NCI-H1694 (cell line): ENCODE measurements at regions not wholly inside any gene's neighbourhood (a gene's known extent, or its start where the extent isn't known, plus 50 kb on each side); places are given as distances from the start of the nearest gene placed in this dataset.

ENCODE experiments used
- DNase-seq: peaks from one replicate; lab custom pipeline; 2025; lab: John Stamatoyannopoulos, UW

GRCh38 chr2:225948903-225949302, 549.4 kb downstream of the NYAP2 start:
- no peak for DNase-seq

GRCh38 chr2:225938991-225939390, 539.5 kb downstream of the NYAP2 start:
- no peak for DNase-seq

DNA sequence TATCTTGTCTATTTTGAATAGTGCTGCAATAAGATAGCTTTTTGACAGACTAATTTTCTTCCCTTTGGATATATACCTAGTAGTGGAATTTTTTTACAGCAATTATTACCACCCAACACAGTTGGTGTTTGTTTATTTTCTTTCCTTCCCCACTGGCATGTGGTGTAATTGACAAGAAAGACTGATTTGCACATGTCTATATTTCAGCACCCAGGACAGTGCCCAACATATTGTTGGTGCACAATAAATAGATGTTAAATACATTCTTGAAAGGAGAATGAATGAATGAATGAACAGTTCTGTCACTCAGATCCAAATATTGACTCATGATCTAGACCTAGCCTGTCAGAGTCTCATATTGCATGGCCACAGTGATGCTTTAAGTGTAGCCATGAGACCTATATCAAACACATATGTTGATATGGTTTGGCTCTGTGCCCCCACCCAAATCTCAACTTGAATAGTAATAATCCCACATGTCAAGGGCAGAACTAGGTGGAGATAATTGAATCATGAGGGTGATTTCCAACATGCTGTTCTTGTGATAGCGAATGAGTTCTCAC, 538.2 kb downstream of the NYAP2 start:
- DNase-seq: no peak

DNA sequence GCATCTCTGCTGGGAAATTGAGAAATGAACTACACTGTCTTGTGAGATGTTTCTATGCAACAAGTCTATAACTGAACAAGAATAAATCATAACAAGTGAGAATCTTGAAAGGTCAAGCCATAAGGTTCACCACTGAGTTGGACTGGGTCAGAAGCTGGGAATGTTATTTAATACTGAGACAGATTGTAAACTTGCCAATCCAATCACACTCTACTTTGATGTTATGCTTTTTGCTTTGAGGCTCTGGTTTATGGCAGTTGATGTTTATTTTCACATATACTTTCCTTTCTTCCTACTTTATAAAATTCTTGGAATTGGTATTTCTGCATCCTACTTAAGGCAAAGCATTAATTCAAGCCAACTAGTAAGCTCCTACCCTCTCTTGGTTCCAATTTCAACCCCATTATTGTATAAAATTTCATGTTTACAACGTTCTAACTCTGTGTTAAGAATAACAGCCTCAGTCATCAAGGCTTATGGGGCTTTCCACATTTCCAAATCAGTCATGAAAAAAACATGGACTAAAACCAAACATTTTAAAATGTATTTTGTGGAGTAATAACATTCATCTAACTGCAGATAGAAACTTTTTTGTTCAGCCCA, 533.4 kb downstream of the NYAP2 start:
- no peak for DNase-seq

- DNase-seq: no peak
Measured at GRCh38 chr2:225930687-225931086, 531.2 kb downstream of the NYAP2 start.

DNA sequence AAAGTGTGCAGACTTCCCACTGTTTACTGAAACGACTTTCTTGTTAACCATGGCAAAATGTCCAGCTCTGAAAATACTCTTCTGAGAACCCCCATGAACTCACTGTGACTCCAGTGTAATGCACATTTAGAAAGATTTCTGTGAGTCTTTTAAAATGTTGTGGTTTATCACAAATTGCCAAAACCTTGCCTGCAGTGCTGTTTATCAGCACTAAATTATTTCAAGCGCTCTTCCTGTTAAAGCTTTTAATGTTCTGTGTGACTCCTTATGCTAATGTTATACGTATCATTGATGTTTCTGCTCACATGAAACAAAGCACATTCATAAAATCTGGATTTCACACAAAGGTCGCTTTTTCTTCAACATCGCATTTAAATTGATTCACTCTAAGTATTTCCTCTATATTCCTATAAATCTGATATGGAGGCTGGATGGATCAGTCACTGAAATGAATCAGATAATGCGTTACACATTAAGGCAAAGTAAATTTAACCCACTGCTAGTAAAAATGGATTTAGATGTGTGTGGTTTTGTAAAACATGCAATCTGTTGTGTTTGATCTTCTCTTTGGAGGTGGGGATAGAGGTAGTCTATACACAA, 521.2 kb downstream of the NYAP2 start:
- no peak for DNase-seq

DNA sequence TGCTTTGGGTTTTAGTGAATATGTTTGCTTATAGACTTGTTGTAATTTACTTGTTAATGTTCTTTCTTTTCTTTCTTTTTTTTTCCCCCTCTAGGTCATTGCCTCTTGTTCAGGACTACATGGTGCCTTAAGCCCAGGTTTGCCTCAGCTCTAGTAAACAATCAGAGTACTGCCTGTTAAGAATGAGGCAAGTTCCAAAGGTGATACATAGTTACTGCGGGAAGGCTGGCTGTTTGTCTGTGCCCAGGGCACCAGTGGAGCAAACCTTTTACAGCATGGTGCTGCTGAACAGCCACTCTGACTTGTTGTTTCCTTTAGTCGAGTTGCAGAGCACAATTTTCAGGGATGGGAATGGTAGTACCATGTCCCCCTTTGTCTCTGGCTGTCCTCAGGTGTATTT, 517.2 kb downstream of the NYAP2 start:
- no peak for DNase-seq

- no peak for DNase-seq
Measured at GRCh38 chr2:225911019-225911418, 511.5 kb downstream of the NYAP2 start.

DNA sequence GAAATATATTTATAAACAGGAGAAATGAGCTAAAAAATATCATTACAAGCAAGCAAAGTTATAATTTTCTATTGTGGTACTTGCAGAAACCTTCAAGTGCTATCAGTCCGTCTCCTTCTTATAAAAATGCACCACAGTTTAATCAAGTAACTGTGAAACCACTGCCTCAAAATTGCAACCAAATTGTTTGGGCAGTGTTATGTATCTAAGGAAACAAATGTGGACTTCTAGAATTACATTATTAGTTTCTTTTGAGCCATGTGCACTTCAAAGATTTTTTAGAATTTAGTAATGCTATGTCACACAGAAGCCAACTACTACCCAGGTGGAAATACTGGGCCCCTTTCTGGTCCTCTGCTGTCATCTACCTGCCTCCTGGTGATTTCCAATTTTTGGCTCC, 495.6 kb downstream of the NYAP2 start:
- no peak for DNase-seq

DNA sequence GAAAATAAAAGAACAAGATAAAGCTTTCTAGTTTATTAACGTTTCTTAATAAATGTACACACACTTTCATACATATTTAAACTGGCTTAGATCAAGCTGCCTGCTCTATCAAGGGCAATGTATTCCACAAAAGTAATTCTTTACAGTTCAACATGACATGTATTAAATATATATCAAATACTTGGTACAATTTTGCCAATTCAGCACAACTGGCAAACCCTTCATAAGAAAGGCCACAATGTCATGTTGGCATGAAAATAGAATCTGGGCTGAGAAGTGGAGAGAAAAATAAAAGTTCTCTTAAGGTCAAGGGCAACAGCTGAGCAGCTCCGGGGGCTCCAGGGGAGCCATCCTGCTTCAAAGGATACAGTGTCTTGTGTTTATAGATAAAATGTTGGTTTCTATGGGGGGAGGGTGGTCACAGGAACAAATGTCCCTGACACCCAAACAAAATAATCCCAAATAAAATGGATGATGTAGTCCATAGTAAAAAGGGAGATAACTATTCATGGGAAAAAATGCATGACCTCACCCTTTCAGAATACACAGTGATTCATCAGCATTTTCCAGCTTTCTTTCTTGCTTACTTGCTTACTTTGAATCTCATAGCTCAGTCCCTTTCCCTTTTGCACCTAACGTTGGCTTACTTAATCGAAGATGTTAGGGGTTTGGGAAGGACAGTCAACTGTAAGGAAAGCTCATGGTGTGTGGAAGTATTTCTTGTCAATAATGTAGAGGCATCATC, 494.9 kb downstream of the NYAP2 start:
- DNase-seq: no peak

DNA sequence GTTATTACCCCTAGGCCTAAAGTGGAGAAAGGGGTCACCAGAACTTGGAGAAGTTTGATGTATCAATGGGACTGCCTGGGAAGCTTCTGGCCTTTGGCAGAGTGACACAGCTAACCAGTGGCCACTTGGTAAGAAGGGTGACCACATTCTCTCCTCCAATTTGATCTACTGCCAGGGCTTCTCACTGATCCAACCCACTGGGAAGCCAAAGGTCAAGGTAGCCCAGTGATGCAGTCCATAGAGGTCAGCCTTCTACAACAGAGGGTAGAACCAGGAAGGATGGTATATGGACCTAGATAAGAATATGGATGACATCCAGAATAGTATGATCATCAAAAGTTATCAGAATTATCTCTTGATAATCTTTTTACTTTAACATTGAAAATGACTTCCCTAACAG, 493.6 kb downstream of the NYAP2 start:
- DNase-seq: no peak

DNA sequence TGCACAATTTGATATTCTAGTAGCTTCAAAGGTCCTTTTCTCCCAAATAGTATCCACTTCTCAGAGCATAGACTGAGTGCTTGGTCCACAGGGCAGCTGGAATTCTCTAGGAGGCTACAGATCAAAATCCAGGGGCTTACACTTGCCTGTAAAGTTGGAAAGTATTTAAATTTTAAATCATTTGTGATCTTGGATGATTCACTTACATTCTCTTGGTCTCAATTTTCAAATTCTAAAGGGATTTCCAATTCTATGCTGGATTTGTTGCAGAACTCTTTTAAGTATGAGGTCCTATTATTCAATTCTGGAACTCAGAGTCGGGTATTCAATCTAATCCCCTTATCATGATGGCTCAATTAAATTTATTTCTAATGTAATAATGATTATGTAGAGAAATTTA, 492.3 kb downstream of the NYAP2 start:
- no peak for DNase-seq

DNA sequence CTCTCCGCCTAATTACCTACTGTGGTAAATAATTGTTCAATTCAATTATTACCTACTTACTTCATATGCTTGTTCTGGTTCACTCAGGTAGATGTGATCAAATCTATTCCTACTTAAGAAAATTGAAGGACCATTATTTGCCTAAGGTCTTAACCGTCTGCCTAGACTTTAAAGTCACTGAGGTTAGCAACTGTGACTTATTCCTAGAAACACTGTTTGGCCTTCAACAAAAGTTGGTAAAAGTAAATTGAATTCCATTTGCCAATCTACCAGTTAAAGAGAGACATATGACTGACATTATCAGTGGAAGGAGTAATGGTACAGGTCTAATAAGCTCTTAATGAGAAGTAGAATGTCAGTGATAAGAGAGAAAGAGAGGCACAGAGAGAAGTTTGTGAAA, 491.5 kb downstream of the NYAP2 start:
- DNase-seq: no peak

GRCh38 chr2:225889452-225889851, 489.9 kb downstream of the NYAP2 start:
- DNase-seq: peak; percentile 25

DNA sequence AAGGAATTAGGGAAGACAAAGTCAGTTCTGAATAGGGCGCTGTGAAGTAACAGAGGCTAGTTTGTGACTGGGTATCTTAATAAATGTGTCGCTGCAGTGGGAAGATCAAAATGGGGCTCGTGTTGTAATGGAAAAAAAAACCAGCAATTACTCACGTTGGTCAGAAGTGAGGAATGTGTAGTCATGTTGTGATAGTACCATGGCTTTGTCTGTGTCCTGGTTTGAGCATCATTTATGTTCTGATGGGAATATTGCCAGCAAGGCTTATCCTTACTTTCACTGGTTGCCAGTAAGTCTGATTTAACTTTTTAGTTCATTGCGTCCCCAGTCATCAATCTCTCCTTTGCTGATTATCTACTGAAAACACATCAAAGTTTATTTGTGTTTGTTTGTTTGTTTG, 467.6 kb downstream of the NYAP2 start:
- DNase-seq: no peak

DNA sequence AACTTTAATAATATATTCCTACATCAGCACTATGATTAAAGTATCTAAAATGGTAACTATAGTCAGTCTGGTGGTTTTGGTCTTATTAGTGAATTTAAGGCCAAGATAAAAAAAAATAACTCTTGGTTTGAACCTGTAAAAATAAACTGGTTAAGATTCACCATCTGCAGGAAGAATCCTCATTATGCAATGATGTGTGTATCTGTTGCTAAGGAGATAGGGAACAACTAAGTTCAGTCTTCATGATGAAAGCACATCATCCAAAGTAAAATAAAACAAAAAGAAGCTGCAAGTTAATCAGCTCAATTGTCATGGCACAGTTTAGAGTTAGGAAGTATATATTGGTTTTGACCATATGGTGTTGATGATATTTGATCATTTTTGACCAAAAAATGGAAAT, 466.0 kb downstream of the NYAP2 start:
- no peak for DNase-seq

GRCh38 chr2:225864394-225864793, 464.9 kb downstream of the NYAP2 start:
- DNase-seq: no peak

GRCh38 chr2:225842939-225843338, 443.4 kb downstream of the NYAP2 start:
- no peak for DNase-seq

GRCh38 chr2:225841314-225841713, 441.8 kb downstream of the NYAP2 start:
- no peak for DNase-seq

- no peak for DNase-seq
Measured at GRCh38 chr2:225837328-225837727, 437.8 kb downstream of the NYAP2 start.

DNA sequence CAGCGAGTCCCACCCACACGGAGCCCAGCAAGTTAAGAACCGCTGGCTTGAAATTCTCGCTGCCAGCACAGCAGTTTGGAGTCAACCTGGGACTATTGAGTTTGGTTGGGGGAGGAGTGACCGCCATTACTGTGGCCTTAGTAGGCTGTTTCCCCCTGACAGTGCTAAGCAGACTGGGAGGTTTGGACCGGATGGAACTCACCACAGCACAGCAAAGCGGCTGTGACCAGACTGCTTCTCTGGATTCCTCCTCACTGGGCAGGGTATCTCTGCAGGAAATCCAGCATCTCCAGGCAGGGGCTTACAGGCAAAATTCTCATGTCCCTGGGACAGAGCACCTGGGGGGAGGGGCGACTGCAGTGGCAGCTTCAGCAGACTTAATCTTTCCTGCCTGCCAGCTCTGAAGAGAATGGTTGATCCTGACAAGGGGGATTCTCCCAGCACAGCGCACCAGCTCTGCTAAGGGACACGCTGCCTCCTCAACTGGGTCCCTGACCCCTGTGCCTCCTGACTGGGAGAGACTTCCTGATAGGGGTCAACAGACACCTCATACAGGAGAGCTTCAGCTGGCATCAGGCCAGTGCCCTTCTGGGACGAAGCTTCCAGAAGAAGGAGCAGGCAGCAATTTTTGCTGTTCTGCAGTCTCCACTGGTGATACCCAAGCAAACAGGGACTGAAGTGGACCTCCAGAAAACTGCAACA, 425.4 kb downstream of the NYAP2 start:
- DNase-seq: no peak

GRCh38 chr2:225821351-225821750, 421.8 kb downstream of the NYAP2 start:
- no peak for DNase-seq

DNA sequence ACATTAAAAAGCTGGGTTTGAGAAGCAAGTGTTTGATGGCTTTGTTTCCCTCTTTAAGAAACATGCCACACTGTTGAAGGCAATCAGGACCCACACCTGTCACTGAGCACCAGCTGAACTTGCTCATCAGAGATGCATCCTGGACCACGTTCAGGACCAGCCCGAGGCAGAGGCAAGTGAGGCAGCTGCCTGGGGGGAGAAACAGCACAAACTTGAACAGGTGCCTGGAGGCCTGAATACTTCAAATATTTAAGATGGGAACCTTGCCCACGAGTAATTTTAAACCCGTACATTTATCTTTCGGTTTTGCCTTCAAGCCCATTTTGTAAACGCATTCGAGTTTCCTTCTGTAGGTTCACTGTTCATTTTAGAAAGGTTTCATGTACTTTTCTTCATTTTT, 421.3 kb downstream of the NYAP2 start:
- no peak for DNase-seq
